ENCODE measurements at regions not wholly inside any gene's neighbourhood (a gene's known extent, or its start where the extent isn't known, plus 50 kb on each side); places are given as distances from the start of the nearest gene placed in this dataset.

- TF ChIP-seq EP300 (IDR thresholded peaks at IDR 0.05) (no peak), POLR2A (IDR thresholded peaks at IDR 0.05) (no peak)
- TF ChIP-seq, protein P1, sequence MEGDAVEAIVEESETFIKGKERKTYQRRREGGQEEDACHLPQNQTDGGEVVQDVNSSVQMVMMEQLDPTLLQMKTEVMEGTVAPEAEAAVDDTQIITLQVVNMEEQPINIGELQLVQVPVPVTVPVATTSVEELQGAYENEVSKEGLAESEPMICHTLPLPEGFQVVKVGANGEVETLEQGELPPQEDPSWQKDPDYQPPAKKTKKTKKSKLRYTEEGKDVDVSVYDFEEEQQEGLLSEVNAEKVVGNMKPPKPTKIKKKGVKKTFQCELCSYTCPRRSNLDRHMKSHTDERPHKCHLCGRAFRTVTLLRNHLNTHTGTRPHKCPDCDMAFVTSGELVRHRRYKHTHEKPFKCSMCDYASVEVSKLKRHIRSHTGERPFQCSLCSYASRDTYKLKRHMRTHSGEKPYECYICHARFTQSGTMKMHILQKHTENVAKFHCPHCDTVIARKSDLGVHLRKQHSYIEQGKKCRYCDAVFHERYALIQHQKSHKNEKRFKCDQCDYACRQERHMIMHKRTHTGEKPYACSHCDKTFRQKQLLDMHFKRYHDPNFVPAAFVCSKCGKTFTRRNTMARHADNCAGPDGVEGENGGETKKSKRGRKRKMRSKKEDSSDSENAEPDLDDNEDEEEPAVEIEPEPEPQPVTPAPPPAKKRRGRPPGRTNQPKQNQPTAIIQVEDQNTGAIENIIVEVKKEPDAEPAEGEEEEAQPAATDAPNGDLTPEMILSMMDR (IDR thresholded peaks at IDR 0.05): no peak
These were observed 221.1 kb upstream of the ID4 start for GRCh38 chr6:19616022-19616421.

Measured in upper lobe of left lung (tissue), 4 donors.